GM03348 (cell line): ENCODE measurements at regions not wholly inside any gene's neighbourhood (a gene's known extent, or its start where the extent isn't known, plus 50 kb on each side); places are given as distances from the start of the nearest gene placed in this dataset.
"Not testable (repeated sequence)": the region's sequence is repeated elsewhere in the genome, so short reads cannot be mapped to it uniquely, and the experiment has no call there.

Source experiments
- DNase-seq: peaks from one replicate; pipeline ENCODE4 v3.0.0; 2012; ENCODE audit warnings: low spot score

DNA sequence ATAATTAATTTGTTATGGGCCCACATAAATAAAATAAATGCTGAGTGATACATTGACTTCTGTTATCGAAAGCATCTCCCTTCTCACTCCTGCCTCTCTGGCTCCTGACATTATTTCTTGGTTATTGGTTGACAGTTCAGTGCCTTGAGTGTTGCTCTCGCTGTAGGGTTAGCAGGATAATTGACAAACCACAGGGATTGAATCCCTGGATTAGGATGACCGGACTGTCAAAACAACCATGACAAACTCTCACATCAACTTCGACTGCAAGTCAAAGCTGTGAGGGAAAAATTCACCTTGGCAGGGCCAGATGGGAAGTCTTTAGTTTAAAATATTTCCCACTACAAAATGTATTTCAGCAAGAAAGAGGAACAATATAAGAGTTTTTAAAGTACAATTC lies 245.4 kb upstream of the TFAP2D start:
- no peak for DNase-seq

DNA sequence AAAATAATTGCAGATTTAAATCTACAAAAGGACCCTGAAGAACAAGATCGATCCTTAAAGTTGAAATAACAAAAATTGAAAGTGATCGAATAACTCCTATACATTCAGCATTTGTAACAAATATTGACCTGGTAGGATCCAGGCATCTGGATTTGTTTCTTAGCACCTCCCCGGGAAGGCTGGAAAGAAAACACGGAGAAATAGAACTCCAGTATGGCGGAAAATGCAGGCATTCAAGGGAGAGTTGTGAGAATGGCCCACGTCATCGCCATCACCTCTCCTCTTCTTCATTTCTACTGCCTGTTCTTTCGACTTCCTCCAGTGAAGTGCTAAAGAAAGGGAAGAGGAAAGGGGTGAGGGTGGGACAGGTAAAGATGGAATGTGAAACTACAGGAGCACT lies 242.3 kb upstream of the TFAP2D start:
- DNase-seq = no peak

- DNase-seq = no peak
Measured at GRCh38 chr6:50510361-50510760, 203.0 kb upstream of the TFAP2D start.

GRCh38 chr6:50520326-50521266 lies 192.7 kb upstream of the TFAP2D start:
- no peak for DNase-seq

DNA sequence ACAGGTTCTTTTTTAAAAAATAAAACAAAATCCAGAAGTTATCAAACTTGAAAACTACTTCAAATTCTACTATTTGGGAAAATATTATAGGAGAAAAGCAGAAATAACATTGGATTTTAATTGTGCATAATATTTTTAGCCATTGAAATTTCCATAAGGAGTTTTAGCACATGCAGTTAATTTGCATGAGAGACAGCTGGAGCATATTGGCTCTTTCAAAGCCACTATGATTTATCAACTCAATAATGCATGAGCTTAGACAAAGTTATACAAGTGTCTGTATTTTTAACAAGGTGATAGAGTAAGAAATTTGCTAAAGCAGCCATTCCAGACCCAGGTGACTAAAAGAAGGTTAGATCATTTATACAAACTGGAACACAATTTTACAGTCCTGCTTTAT lies 189.0 kb upstream of the TFAP2D start:
- no peak for DNase-seq

DNA sequence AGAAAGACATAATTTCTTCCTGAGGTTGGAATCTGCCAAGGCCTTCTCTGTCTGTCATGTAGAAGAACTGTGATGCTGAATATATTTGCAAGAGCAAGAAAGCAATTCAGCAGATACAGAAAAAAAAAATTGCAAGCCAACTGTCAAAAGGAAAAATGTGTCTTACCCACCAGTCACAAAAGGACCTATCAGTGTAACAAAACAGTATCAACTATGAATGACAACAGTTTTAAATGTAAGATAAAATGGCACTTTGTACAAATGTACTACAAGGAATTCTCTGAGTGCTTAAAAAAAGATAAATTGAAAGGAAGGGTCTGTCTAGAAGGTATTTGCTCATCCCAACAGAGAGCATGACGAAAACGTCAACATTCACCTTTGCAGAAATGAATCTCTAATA lies 185.3 kb upstream of the TFAP2D start:
- DNase-seq = no peak

DNA sequence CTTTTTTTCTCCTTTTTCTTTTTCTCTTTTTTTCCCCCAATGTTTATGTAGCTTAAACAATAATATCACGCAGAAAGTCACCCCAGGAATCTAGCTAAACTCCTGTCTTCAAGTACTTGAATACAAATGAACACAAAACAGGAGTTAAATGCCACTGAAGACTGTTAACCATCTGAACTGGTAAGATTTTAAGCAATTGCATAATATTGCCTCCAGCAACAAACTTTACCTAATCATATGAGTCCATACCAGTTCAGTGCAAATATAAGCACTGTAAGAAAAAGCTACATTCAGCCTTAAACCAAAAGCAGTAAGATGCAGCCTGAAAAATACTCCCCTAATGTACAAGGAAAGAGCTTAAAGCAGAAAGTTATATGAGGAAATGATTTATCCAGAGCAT lies 173.9 kb upstream of the TFAP2D start:
- no peak for DNase-seq

DNA sequence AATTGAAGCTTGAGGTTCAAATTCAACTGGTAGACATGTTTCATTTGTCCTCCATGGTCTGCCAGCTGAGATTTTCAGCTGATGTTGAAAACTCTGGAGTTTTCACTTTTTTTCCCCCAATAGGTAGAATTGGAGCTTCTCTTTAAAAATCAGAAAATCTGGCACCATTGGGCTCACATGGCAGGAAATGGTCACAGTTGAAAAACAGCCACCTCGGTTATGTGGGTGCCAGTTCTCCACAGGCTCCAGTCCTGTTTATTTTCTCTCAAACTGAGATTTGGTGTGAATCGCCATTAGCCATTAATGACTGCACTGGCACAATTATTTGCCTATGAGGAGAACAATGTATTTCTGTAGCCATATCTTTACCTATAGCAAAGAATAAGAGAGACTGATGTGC lies 171.4 kb upstream of the TFAP2D start:
- no peak for DNase-seq

GRCh38 chr6:50543666-50544065 lies 169.7 kb upstream of the TFAP2D start:
- DNase-seq = no peak

DNA sequence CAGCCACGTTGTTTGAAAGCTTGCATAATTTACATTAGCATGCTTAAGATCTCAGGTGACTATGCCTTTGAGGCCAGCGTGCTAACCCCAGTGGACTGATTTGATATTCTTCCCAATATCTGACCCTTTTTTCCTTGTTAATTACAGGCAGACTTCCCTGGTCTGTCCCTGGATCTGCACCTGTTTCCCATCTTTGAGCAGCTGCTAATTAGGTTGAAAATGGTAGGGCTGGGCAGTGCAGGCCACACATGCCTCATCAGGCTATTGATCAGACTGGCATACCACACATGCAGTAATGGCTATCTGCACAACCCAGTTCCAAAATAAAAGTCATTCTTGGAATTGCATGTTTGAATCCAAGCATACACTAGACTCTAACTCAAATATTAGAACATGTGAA lies 164.3 kb upstream of the TFAP2D start:
- DNase-seq = no peak

DNA sequence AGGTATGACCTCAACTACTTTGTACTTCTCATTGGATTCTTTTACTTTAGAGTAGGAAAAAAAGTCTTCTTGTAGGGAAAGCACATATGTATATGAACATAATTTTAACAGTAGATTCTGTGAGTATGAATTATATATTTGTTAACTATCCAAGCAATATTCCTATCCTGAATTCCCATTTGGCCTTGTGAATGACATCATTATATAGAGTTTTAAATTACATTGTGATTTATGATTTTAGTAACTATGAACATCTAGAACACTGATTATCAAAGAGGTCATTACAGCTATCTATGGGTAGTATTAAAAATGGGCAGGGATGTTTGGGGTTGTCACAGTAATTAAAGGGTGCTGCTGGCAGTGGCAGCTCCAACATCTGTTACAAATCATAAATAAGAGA lies 163.9 kb upstream of the TFAP2D start:
- no peak for DNase-seq

DNA sequence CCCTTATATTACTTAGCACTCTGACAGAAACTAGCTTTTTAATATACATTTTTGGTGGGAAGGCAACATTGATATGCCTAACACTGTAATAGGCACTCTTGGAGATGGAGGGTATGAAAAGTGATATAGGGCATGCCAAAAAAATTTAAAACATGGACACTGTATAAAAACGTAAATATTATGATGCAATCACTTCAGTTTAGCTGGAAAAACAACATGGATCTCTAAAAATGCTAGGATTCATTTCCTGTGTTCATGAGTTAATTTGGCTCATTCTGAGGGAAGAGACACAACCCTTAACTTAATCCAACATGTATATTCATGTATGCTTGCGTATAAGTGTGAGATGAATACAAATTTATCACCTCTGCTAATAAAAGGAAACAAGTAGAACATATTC lies 157.3 kb upstream of the TFAP2D start:
- no peak for DNase-seq

- no peak for DNase-seq
Measured at GRCh38 chr6:50565004-50565403, 148.3 kb upstream of the TFAP2D start.

GRCh38 chr6:50571230-50571629 lies 142.1 kb upstream of the TFAP2D start:
- DNase-seq = not testable (repeated sequence)

GRCh38 chr6:50585441-50586330 lies 127.6 kb upstream of the TFAP2D start:
- DNase-seq = no peak

GRCh38 chr6:50586331-50586675 lies 127.0 kb upstream of the TFAP2D start:
- DNase-seq = no peak

GRCh38 chr6:50589751-50590470 lies 123.4 kb upstream of the TFAP2D start:
- no peak for DNase-seq

DNA sequence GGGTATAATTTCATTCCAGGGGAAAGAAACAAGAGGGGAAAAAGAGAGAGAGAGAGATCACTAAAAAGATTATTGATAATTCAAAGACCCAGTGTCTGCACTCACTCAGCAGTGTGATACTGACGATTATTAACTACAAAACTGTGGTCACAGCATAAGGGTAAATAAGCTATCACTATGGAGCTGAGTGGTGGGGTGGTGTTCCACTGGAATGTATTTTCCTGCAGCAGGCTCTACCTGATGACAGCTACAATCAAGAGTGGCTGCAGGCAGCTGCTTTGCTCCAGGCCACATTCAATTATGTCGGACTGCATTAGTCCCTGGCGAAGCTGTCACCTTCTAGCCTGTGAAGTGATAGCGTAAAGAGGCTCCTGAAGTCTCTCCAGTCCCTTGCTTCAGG lies 122.2 kb upstream of the TFAP2D start:
- DNase-seq = no peak

DNA sequence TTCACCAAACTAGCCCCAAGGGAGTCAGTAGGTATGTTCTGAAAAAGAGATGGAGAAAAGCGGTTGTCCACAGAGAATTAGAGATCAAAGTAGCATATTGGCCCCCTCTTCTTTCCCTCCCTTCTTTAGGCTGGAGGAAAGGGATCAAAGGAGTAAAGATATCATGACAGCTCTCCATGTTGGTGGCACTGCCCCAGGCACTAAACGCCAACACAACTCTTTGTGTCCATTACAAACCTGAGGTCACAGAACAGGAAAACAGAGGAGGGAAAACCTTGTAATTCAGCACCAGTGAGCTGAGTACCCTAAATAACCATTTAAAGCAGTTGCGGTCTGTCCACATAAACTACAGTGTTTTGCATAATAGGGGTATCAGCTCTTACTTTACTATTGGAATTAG lies 113.0 kb upstream of the TFAP2D start:
- DNase-seq = no peak

GRCh38 chr6:50602292-50602691 lies 111.0 kb upstream of the TFAP2D start:
- DNase-seq = peak; percentile 20

GRCh38 chr6:50608421-50608820 lies 104.9 kb upstream of the TFAP2D start:
- DNase-seq = no peak

GRCh38 chr6:50610562-50610961 lies 102.8 kb upstream of the TFAP2D start:
- peak; percentile 19 for DNase-seq

GRCh38 chr6:50635429-50635828 lies 77.9 kb upstream of the TFAP2D start:
- DNase-seq = no peak
